T-helper 1 cell treated with Interleukin-12 subunit alpha and Interleukin-12 subunit beta and Interleukin-4 antibody, amounts not matched to agents 30 μg/mL and 1 μg/mL, for 36 hours (primary cell): ENCODE measurements at regions not wholly inside any gene's neighbourhood (a gene's known extent, or its start where the extent isn't known, plus 50 kb on each side); places are given as distances from the start of the nearest gene placed in this dataset.
"Not testable (repeated sequence)": the region's sequence is repeated elsewhere in the genome, so short reads cannot be mapped to it uniquely, and the experiment has no call there.

Source experiments
- H3K27ac Mint-ChIP-seq: one replicate; pipeline ENCODE4 v1.8.0; 2021; ENCODE audit warnings: mild to moderate bottlenecking, mixed read lengths
- H3K27me3 Mint-ChIP-seq: one replicate; pipeline ENCODE4 v1.8.0; 2021; ENCODE audit warnings: low read depth, mixed read lengths
- H3K36me3 Mint-ChIP-seq: one replicate; pipeline ENCODE4 v1.8.0; 2021; ENCODE audit warnings: low read depth, mixed read lengths
- H3K4me1 Mint-ChIP-seq: one replicate; pipeline ENCODE4 v1.8.0; 2021; ENCODE audit warnings: low read depth, mixed read lengths
- H3K4me3 Mint-ChIP-seq: one replicate; pipeline ENCODE4 v1.8.0; 2021; ENCODE audit warnings: mild to moderate bottlenecking, moderate library complexity, mixed read lengths
- H3K9me3 Mint-ChIP-seq: one replicate; pipeline ENCODE4 v1.8.0; 2021; ENCODE audit warnings: mixed read lengths

- H3K36me3 Mint-ChIP-seq, H3K27ac Mint-ChIP-seq, H3K4me3 Mint-ChIP-seq, H3K27me3 Mint-ChIP-seq, H3K4me1 Mint-ChIP-seq, H3K9me3 Mint-ChIP-seq: not testable (repeated sequence)
Measured at GRCh38 chr5:21402089-21402488, 1414.1 kb upstream of the CDH18 start.

DNA sequence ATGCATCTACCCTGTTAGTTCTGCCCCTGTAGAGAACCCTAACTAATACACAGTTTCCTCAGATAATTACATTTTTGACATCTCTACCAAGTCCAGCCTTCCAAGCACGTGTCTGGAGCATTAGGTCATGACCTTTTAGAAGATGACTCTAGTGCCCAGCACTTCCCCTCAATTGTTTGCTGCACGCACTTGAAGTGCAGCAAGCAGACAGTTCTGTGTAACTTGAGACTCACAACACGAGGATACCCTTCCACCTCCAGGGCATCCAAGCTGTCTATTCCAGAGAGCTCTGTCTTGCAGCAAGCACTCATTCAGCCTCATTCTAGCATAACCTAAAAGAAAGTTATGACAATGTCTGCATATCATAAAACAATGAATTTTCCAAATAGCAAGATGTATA, 1410.5 kb upstream of the CDH18 start:
- Mint-ChIP-seq H3K9me3 (no peaks in the 10 kb centered on the region), H3K36me3 (no peaks in the 10 kb centered on the region), H3K27ac (no peak overlapping the region), H3K4me1 (no peaks in the 10 kb centered on the region), H3K4me3 (no peak overlapping the region), H3K27me3 (no peaks in the 10 kb centered on the region)

DNA sequence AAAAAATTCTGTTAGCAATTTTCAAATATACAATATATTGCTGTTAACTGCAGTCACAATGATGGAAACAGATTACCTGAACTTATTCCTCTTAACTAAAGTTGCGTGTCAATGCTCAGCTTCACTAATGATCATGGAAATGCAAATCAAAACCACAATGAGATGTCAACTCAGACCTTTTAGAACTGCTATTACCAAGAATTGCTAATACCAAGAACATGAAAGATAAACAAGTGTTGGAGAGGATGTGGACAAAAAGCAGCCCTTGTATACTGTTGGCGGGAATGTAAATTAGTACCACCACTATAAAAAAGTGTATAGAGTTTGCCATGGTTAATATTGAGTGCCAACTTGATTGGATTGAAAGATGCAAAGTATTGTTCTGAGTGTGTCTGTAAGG, 1409.7 kb upstream of the CDH18 start:
- H3K4me1 Mint-ChIP-seq: no peaks in the 10 kb centered on the region
- no peaks in the 10 kb centered on the region for H3K36me3 Mint-ChIP-seq
- no peak overlapping the region for H3K27ac Mint-ChIP-seq

GRCh38 chr5:21391506-21391905, 1403.5 kb upstream of the CDH18 start:
- Mint-ChIP-seq H3K36me3 (no peaks in the 10 kb centered on the region), H3K4me3 (no peak overlapping the region), H3K9me3 (no peaks in the 10 kb centered on the region), H3K27me3 (no peaks in the 10 kb centered on the region), H3K27ac (no peak overlapping the region), H3K4me1 (no peaks in the 10 kb centered on the region)

More for the DNA sequence above, 1409.7 kb upstream of the CDH18 start:
- Mint-ChIP-seq H3K27me3 (no peaks in the 10 kb centered on the region), H3K4me3 (no peak overlapping the region), H3K9me3 (no peaks in the 10 kb centered on the region)

- not testable (repeated sequence) for H3K4me1 Mint-ChIP-seq, H3K27ac Mint-ChIP-seq, H3K36me3 Mint-ChIP-seq, H3K27me3 Mint-ChIP-seq, H3K9me3 Mint-ChIP-seq, H3K4me3 Mint-ChIP-seq
Measured at GRCh38 chr5:21360754-21361153, 1372.8 kb upstream of the CDH18 start.

DNA sequence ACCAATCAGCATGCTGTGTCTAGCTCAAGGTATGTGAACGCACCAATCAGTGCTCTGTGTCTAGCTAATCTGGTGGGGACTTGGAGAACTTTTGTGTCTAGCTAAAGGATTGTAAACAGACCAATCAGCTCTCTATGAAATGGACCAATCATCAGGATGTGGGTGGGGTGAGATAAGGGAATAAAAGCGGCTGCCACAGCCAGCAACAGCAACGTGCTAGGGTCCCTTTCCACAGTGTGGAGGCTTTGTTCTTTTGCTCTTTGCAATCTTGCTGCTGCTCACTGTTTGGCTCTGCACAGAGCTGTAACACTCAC, 1353.9 kb upstream of the CDH18 start:
- H3K4me1 Mint-ChIP-seq, H3K27ac Mint-ChIP-seq, H3K9me3 Mint-ChIP-seq, H3K27me3 Mint-ChIP-seq, H3K4me3 Mint-ChIP-seq, H3K36me3 Mint-ChIP-seq: not testable (repeated sequence)

- not testable (repeated sequence) for H3K27ac Mint-ChIP-seq, H3K4me3 Mint-ChIP-seq, H3K27me3 Mint-ChIP-seq, H3K4me1 Mint-ChIP-seq, H3K9me3 Mint-ChIP-seq, H3K36me3 Mint-ChIP-seq
Measured at GRCh38 chr5:21341203-21341947, 1353.4 kb upstream of the CDH18 start.

GRCh38 chr5:21340233-21340632, 1352.2 kb upstream of the CDH18 start:
- not testable (repeated sequence) for H3K36me3 Mint-ChIP-seq, H3K27me3 Mint-ChIP-seq, H3K9me3 Mint-ChIP-seq, H3K4me1 Mint-ChIP-seq, H3K27ac Mint-ChIP-seq, H3K4me3 Mint-ChIP-seq

- H3K4me3 Mint-ChIP-seq, H3K27me3 Mint-ChIP-seq, H3K4me1 Mint-ChIP-seq, H3K36me3 Mint-ChIP-seq, H3K27ac Mint-ChIP-seq, H3K9me3 Mint-ChIP-seq: not testable (repeated sequence)
Measured at GRCh38 chr5:21336478-21336877, 1348.5 kb upstream of the CDH18 start.

DNA sequence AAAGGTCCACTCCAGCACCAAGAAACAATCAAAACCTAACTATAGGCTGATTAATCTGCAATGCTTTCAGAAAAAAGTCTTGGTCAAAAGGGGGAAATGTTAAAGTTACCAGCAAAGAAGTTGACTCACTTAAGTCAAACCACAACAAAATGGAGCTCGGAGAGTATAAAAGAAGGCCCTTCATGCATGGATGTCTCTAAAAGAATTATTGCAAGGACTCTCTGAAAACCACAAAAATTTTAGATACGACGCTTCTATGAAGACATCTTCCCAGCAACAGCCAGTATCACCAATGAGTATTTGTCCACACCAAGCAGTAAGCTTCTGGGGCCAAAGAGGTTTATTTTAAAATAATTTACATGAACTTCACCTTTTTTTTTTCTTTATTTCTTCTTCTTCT, 1327.4 kb upstream of the CDH18 start:
- not testable (repeated sequence) for H3K27ac Mint-ChIP-seq, H3K4me1 Mint-ChIP-seq, H3K36me3 Mint-ChIP-seq, H3K27me3 Mint-ChIP-seq, H3K9me3 Mint-ChIP-seq, H3K4me3 Mint-ChIP-seq

DNA sequence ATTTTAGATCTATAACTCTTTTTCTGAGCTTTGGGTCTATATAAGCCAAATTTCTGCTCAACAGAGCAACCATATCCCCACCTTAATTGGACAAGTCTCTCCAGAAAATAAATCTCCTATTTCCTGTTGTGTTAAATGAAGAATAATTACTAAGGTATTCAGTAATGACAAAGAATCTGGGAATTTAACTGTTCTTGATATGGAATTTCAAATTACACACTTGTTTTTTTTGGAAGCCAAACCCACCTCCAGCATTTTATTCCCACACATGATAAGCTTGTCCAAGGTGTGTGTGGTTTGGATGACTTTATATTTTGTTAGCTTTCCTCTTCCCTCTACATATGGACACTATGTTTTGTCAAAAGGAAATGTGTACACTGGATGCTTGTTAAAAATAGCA, 1313.2 kb upstream of the CDH18 start:
- H3K27ac Mint-ChIP-seq, H3K9me3 Mint-ChIP-seq, H3K27me3 Mint-ChIP-seq, H3K4me3 Mint-ChIP-seq, H3K36me3 Mint-ChIP-seq, H3K4me1 Mint-ChIP-seq: not testable (repeated sequence)

GRCh38 chr5:21274361-21274760, 1286.4 kb upstream of the CDH18 start:
- not testable (repeated sequence) for H3K4me3 Mint-ChIP-seq, H3K27me3 Mint-ChIP-seq, H3K4me1 Mint-ChIP-seq, H3K36me3 Mint-ChIP-seq, H3K9me3 Mint-ChIP-seq, H3K27ac Mint-ChIP-seq

DNA sequence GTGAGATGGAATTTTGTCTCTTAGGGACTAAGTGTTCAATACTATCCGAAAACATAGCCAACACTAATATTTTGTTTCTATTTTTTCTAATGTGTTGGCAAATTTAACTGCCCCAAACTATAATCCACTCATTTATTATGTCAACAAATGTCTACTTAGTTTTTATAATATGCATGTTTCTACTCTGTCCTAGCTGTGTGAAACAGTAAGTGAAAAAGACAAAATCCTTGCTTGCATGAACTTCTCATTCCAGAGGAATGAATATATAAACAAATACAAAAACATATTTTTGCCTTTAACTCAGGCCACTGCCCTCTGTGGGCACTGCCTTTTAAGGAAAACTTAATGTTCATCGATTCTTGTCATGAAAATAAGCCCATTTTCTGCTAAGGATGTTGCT, 1275.4 kb upstream of the CDH18 start:
- no peaks in the 10 kb centered on the region for H3K4me1 Mint-ChIP-seq
- H3K9me3 Mint-ChIP-seq: peaks cover 20% of the 10 kb centered on the region
- no peak overlapping the region for H3K27ac Mint-ChIP-seq
- no peaks in the 10 kb centered on the region for H3K27me3 Mint-ChIP-seq
- no peaks in the 10 kb centered on the region for H3K36me3 Mint-ChIP-seq
- no peak overlapping the region for H3K4me3 Mint-ChIP-seq

DNA sequence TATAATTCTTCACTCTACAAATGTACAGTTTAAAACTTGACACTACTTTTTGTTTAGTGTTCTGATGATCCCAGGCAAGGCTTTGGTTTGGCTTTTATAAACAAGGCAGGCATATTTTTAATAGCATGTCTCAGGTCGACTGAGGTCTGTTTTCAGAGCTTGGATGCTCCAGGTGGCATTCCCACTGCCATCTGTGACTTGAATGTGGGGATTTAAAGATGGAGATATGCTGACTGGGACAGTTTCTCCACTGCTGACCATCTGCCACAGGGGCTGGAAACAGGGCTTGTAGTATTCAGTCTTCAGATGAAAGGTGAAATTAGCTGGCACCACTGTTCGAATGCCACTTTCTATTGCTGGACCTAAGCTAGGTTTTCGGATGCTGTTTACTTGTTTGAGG, 1266.2 kb upstream of the CDH18 start:
- H3K9me3 Mint-ChIP-seq: peaks cover 12% of the 10 kb centered on the region
- no peak overlapping the region for H3K27ac Mint-ChIP-seq
- H3K4me3 Mint-ChIP-seq: no peak overlapping the region
- no peaks in the 10 kb centered on the region for H3K27me3 Mint-ChIP-seq
- H3K36me3 Mint-ChIP-seq: no peaks in the 10 kb centered on the region
- H3K4me1 Mint-ChIP-seq: no peaks in the 10 kb centered on the region

DNA sequence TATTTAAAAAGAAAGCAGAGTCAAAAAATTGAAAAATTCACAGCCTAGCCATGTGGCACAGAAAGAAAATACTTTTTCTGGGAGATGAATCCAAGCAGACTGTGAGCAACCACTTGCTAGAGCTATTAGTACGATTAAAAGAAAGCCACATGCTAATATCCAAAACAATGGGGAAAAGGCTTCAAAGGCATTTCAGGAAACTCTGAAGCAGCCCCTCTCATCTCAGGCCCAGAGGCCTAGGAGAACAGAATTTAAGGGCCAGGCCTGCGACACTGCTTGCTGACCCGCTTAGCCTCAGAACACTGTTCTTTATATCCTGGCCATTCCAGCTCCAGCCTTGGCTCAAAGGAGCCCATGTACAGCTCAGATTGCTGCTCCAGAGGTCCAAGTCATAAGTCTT, 1257.0 kb upstream of the CDH18 start:
- no peak overlapping the region for H3K4me3 Mint-ChIP-seq
- no peaks in the 10 kb centered on the region for H3K4me1 Mint-ChIP-seq
- H3K36me3 Mint-ChIP-seq: no peaks in the 10 kb centered on the region

GRCh38 chr5:21238786-21239185, 1250.8 kb upstream of the CDH18 start:
- H3K9me3 Mint-ChIP-seq: peaks cover 5% of the 10 kb centered on the region
- no peaks in the 10 kb centered on the region for H3K27me3 Mint-ChIP-seq
- no peaks in the 10 kb centered on the region for H3K36me3 Mint-ChIP-seq
- no peak overlapping the region for H3K4me3 Mint-ChIP-seq
- H3K27ac Mint-ChIP-seq: no peak overlapping the region
- no peaks in the 10 kb centered on the region for H3K4me1 Mint-ChIP-seq

More for the DNA sequence above, 1257.0 kb upstream of the CDH18 start:
- Mint-ChIP-seq H3K27ac (no peak overlapping the region), H3K9me3 (peaks cover 5% of the 10 kb centered on the region), H3K27me3 (no peaks in the 10 kb centered on the region)
